ENCODE measurements at regions not wholly inside any gene's neighbourhood (a gene's known extent, or its start where the extent isn't known, plus 50 kb on each side); places are given as distances from the start of the nearest gene placed in this dataset.
"Not testable (repeated sequence)": the region's sequence is repeated elsewhere in the genome, so short reads cannot be mapped to it uniquely, and the experiment has no call there.

- no peak for DNase-seq
These were observed 887.2 kb upstream of the LRATD1 start for GRCh38 chr2:13745330-13745729.

- DNase-seq: no peak
These were observed 880.6 kb upstream of the LRATD1 start for GRCh38 chr2:13751955-13752354.

- no peak for DNase-seq
These were observed 874.1 kb upstream of the LRATD1 start for GRCh38 chr2:13758412-13758811.

- no peak for DNase-seq
These were observed 864.2 kb upstream of the LRATD1 start for GRCh38 chr2:13768274-13768673.

GRCh38 chr2:13770279-13770678, 862.2 kb upstream of the LRATD1 start:
- DNase-seq: no peak

- DNase-seq: peak; percentile 4
These were observed 852.5 kb upstream of the LRATD1 start for GRCh38 chr2:13779996-13780395.

GRCh38 chr2:13791019-13791547, 841.4 kb upstream of the LRATD1 start:
- DNase-seq: no peak

GRCh38 chr2:13806539-13806938, 826.0 kb upstream of the LRATD1 start:
- no peak for DNase-seq

GRCh38 chr2:13813236-13813635, 819.3 kb upstream of the LRATD1 start:
- no peak for DNase-seq

GRCh38 chr2:13818002-13818401, 814.5 kb upstream of the LRATD1 start:
- no peak for DNase-seq

- DNase-seq: no peak
These were observed 812.6 kb upstream of the LRATD1 start for GRCh38 chr2:13819896-13820295.

GRCh38 chr2:13821255-13821880, 811.1 kb upstream of the LRATD1 start:
- no peak for DNase-seq

GRCh38 chr2:13822365-13822764, 810.2 kb upstream of the LRATD1 start:
- no peak for DNase-seq

- DNase-seq: no peak
These were observed 806.1 kb upstream of the LRATD1 start for GRCh38 chr2:13826314-13826853.

GRCh38 chr2:13858626-13859025, 773.9 kb upstream of the LRATD1 start:
- DNase-seq: no peak

- DNase-seq: not testable (repeated sequence)
These were observed 764.2 kb upstream of the LRATD1 start for GRCh38 chr2:13868275-13868674.

GRCh38 chr2:13876491-13877037, 756.0 kb upstream of the LRATD1 start:
- DNase-seq: no peak

- DNase-seq: no peak
These were observed 754.9 kb upstream of the LRATD1 start for GRCh38 chr2:13877571-13877970.

GRCh38 chr2:13884291-13884976, 748.1 kb upstream of the LRATD1 start:
- DNase-seq: no peak

- no peak for DNase-seq
These were observed 731.0 kb upstream of the LRATD1 start for GRCh38 chr2:13901526-13901925.

- no peak for DNase-seq
These were observed 726.7 kb upstream of the LRATD1 start for GRCh38 chr2:13905831-13906230.

GRCh38 chr2:13916066-13916465, 716.5 kb upstream of the LRATD1 start:
- DNase-seq: peak; percentile 16

GRCh38 chr2:13917958-13918357, 714.6 kb upstream of the LRATD1 start:
- no peak for DNase-seq

- DNase-seq: no peak
These were observed 712.5 kb upstream of the LRATD1 start for GRCh38 chr2:13919981-13920382.
